GM12874 (cell line): ENCODE measurements at regions not wholly inside any gene's neighbourhood (a gene's known extent, or its start where the extent isn't known, plus 50 kb on each side); places are given as distances from the start of the nearest gene placed in this dataset.

Source experiments
- CTCF ChIP-seq: IDR thresholded peaks from 2 replicates; pipeline ENCODE4 v1.5.1; 2011; ENCODE audit warnings: low read depth, mild to moderate bottlenecking, control low read depth, low read length, moderate library complexity; ENCODE audit not compliant: insufficient read depth

GRCh38 chr15:39211108-39211979 lies 369.5 kb upstream of the THBS1 start:
- TF ChIP-seq CTCF = no peak

- TF ChIP-seq CTCF = no peak
Measured at GRCh38 chr15:39213385-39213840, 367.5 kb upstream of the THBS1 start.

- no peak for TF ChIP-seq CTCF
Measured at GRCh38 chr15:39215015-39215414, 365.9 kb upstream of the THBS1 start.

GRCh38 chr15:39216816-39217215 lies 364.1 kb upstream of the THBS1 start:
- no peak for TF ChIP-seq CTCF

GRCh38 chr15:39219608-39220007 lies 361.3 kb upstream of the THBS1 start:
- TF ChIP-seq CTCF = no peak

- no peak for TF ChIP-seq CTCF
Measured at GRCh38 chr15:39226169-39226937, 354.5 kb upstream of the THBS1 start.

- no peak for TF ChIP-seq CTCF
Measured at GRCh38 chr15:39227001-39227400, 353.9 kb upstream of the THBS1 start.
